HepG2 (cell line): ENCODE measurements at regions not wholly inside any gene's neighbourhood (a gene's known extent, or its start where the extent isn't known, plus 50 kb on each side); places are given as distances from the start of the nearest gene placed in this dataset.

Experiments used
- ATAC-seq: fragments of 200-7000 bp; cut with Tn5 transposase; 3 replicates; pipeline ENCODE4 v1.9.1; 2020; ENCODE audit warnings: mild to moderate bottlenecking, moderate library complexity
- BruUV-seq: library from RNA; stranded (reverse); fragments of 400-500 nt; replicated peaks from 2 replicates; lab custom pipeline; 2021; lab: Mats Ljungman, UMichigan
- CTCF ChIA-PET: fragments of 300-600 bp; formaldehyde crosslinking; extraction: SDS; loops from one replicate; lab custom pipeline; 2021; ENCODE audit warnings: low total read pairs, inconsistent platforms, low intra/inter-chr PET ratio; lab: Yijun Ruan, JAX
- POLR2A ChIA-PET: fragments of 350-600 bp; sonication (Branson Sonifier 250); formaldehyde crosslinking; loops from one replicate; lab custom pipeline; 2020; ENCODE audit warnings: antibody characterized with exemption, inconsistent platforms; lab: Yijun Ruan, JAX
- DNase-seq: peaks from one replicate; pipeline ENCODE4 v3.0.0-alpha.2; 2015; ENCODE audit warnings: low spot score
- FAIRE-seq: peaks from 3 replicates; lab custom pipeline; 2011; peaks lifted over from hg19 to GRCh38; lab: Jason Lieb, UNC
- H2AFZ ChIP-seq: one replicate; pipeline ENCODE4 v1.6.1; 2011; ENCODE audit warnings: low read length, inconsistent platforms
- H3K27ac ChIP-seq: fragments of 300-600 bp; 3 replicates; pipeline ENCODE4 v1.8.0; 2011; ENCODE audit warnings: mixed run types, mild to moderate bottlenecking, mixed read lengths, low read length, inconsistent platforms; ENCODE audit not compliant: insufficient read depth; ENCODE audit errors: extremely low read length
- H3K27me3 ChIP-seq, 2 experiments: fragments of 200-600 bp in 1 of 2; 2 replicates in 1 of 2; 3 replicates in 1 of 2; pipeline versions ENCODE4 v1.6.0 to v1.8.0; 2011; ENCODE audit warnings: low read length in 2 of 2, mild to moderate bottlenecking in 2 of 2, moderate library complexity in 2 of 2, inconsistent platforms in 1 of 2; ENCODE audit not compliant: insufficient read depth in 2 of 2, control insufficient read depth in 1 of 2
- H3K36me3 ChIP-seq, 2 experiments: fragments of 200-600 bp in 1 of 2; replicated peaks in 1 of 2; 2 replicates in 1 of 2; 3 replicates in 1 of 2; pipeline versions ENCODE4 v1.5.1 to v1.8.0; 2011; ENCODE audit warnings: low read length in 2 of 2, inconsistent platforms in 1 of 2; ENCODE audit not compliant: insufficient read depth in 2 of 2, control insufficient read depth in 1 of 2
- H3K4me1 ChIP-seq: 2 replicates; pipeline ENCODE4 v1.5.1; 2012; ENCODE audit warnings: low read length, inconsistent platforms; ENCODE audit not compliant: insufficient read depth
- H3K4me2 ChIP-seq: 2 replicates; pipeline ENCODE4 v1.6.0; 2011; ENCODE audit warnings: low read depth, low read length, inconsistent platforms
- H3K4me3 ChIP-seq, 3 experiments: fragments of 200-600 bp in 1 of 3; sonication (generic), shearing (Covaris generic) in 1 of 3; replicated peaks in 1 of 3; 2 replicates each; pipeline ENCODE4 v1.5.1; 2011 to 2016; ENCODE audit warnings: low read length in 3 of 3, inconsistent platforms in 2 of 3, low read depth in 2 of 3, mild to moderate bottlenecking in 2 of 3, control low read depth in 1 of 3, mixed read lengths in 1 of 3; ENCODE audit not compliant: insufficient read depth in 1 of 3
- H3K79me2 ChIP-seq: one replicate; pipeline ENCODE4 v1.6.1; 2011; ENCODE audit warnings: low read length, inconsistent platforms; ENCODE audit not compliant: insufficient read depth
- H3K9ac ChIP-seq: 2 replicates; pipeline ENCODE4 v1.6.0; 2011; ENCODE audit warnings: mild to moderate bottlenecking, low read depth, low read length, inconsistent platforms; ENCODE audit not compliant: insufficient read depth
- H3K9me3 ChIP-seq: 2 replicates; pipeline ENCODE4 v1.5.1; 2012; ENCODE audit warnings: mild to moderate bottlenecking, low read length
- H4K20me1 ChIP-seq: 2 replicates; pipeline ENCODE4 v1.6.0; 2011; ENCODE audit warnings: inconsistent platforms, mild to moderate bottlenecking, low read length, moderate library complexity; ENCODE audit not compliant: insufficient read depth
- BCL6 ChIP-seq: IDR thresholded peaks from 2 replicates; pipeline ENCODE4 v1.6.1; 2016; ENCODE audit warnings: missing genetic modification reagents, missing compliant biosample characterization
- CHD4 ChIP-seq: fragments of 200-600 bp; sonication (generic); IDR thresholded peaks from 2 replicates; pipeline ENCODE4 v1.7.0; 2017; ENCODE audit warnings: mild to moderate bottlenecking, low read length, borderline replicate concordance
- HDAC6 ChIP-seq: fragments of 200-600 bp; sonication (generic); IDR thresholded peaks from 2 replicates; pipeline ENCODE4 v1.7.0; 2017; ENCODE audit warnings: mild to moderate bottlenecking, antibody characterized with exemption, low read length, low read depth
- NFE2 ChIP-seq: sonication (generic); formaldehyde crosslinking; IDR thresholded peaks from 2 replicates; pipeline ENCODE4 v1.4.0; 2020; ENCODE audit warnings: missing genetic modification reagents
- NONO ChIP-seq, 2 experiments: fragments of 450-650 bp in 1 of 2; sonication (generic) in 1 of 2; formaldehyde crosslinking in 1 of 2; IDR thresholded peaks in 1 of 2; conservative IDR thresholded peaks in 1 of 2; 2 replicates each; pipeline versions ENCODE4 v1.6.1 to v1.8.0; 2017 to 2022; ENCODE audit warnings: mild to moderate bottlenecking in 1 of 2, missing genetic modification reagents in 1 of 2, moderate library complexity in 1 of 2
- RELA ChIP-seq: sonication (generic); formaldehyde crosslinking; IDR thresholded peaks from 2 replicates; pipeline ENCODE4 v1.4.0; 2020; ENCODE audit warnings: missing genetic modification reagents
- SUZ12 ChIP-seq: fragments of 150-350 bp; IDR thresholded peaks from 2 replicates; pipeline ENCODE4 v1.6.1; 2014; ENCODE audit warnings: low read depth, low read length
- ZNF24 ChIP-seq: fragments of 450-650 bp; IDR thresholded peaks from 2 replicates; pipeline ENCODE4 v1.6.1; 2017; ENCODE audit warnings: antibody characterized with exemption, mild to moderate bottlenecking
- ZNF335 ChIP-seq: sonication (generic); formaldehyde crosslinking; IDR thresholded peaks from 2 replicates; pipeline ENCODE4 v1.4.0; 2020; ENCODE audit warnings: missing genetic modification reagents
- ZNF501 ChIP-seq: sonication (generic); formaldehyde crosslinking; IDR thresholded peaks from 2 replicates; pipeline ENCODE4 v1.5.1; 2020; ENCODE audit warnings: mild to moderate bottlenecking, moderate library complexity, missing genetic modification reagents
- ZNF550 ChIP-seq: sonication (generic); formaldehyde crosslinking; IDR thresholded peaks from 2 replicates; pipeline ENCODE4 v1.4.0; 2020; ENCODE audit warnings: mild to moderate bottlenecking, missing genetic modification reagents, borderline replicate concordance
- ZNF605 ChIP-seq: sonication (generic); formaldehyde crosslinking; IDR thresholded peaks from 2 replicates; pipeline ENCODE4 v1.8.0; 2022; ENCODE audit warnings: mild to moderate bottlenecking, missing genetic modification reagents
- ZNF777 ChIP-seq: sonication (generic); formaldehyde crosslinking; IDR thresholded peaks from 2 replicates; pipeline ENCODE4 v1.4.0; 2020; ENCODE audit warnings: missing genetic modification reagents
- WGBS: methylation state at CpG from one replicate; pipeline ENCODE4 v1.1.6; 2017; ENCODE audit warnings: low lambda C conversion rate; 5-methylcytosine and 5-hydroxymethylcytosine counted together
- in situ Hi-C: cut with HindIII; loops from 2 replicates; pipeline ENCODE4 v1.10.0; 2017; ENCODE audit warnings: low pct_unique_long_range_greater_than_20kb; ENCODE audit not compliant: extremely low pct_ligation_motif_present
- intact Hi-C: fragments of 100-400 bp; cut with micrococcal nuclease; formaldehyde crosslinking; loops from one replicate; pipeline ENCODE4 v1.10.0; 2022; ENCODE audit not compliant: unreplicated experiment
- TF ChIP-seq, protein P1 (sequence below): sonication (generic); formaldehyde crosslinking; IDR thresholded peaks from 2 replicates; pipeline ENCODE4 v1.8.0; 2022; ENCODE audit warnings: missing genetic modification reagents, mild to moderate bottlenecking, borderline replicate concordance
- TF ChIP-seq, protein P2 (sequence below): sonication (generic); formaldehyde crosslinking; IDR thresholded peaks from 2 replicates; pipeline ENCODE4 v1.4.0; 2020; ENCODE audit warnings: low read depth, mild to moderate bottlenecking, missing genetic modification reagents
- TF ChIP-seq, protein P3 (sequence below): sonication (generic); formaldehyde crosslinking; IDR thresholded peaks from 2 replicates; pipeline ENCODE4 v1.4.0; 2020; ENCODE audit warnings: missing genetic modification reagents, borderline replicate concordance
- TF ChIP-seq, protein P4 (sequence below): sonication (generic); formaldehyde crosslinking; IDR thresholded peaks from 2 replicates; pipeline ENCODE4 v1.4.0; 2020; ENCODE audit warnings: mild to moderate bottlenecking, missing genetic modification reagents

DNA sequence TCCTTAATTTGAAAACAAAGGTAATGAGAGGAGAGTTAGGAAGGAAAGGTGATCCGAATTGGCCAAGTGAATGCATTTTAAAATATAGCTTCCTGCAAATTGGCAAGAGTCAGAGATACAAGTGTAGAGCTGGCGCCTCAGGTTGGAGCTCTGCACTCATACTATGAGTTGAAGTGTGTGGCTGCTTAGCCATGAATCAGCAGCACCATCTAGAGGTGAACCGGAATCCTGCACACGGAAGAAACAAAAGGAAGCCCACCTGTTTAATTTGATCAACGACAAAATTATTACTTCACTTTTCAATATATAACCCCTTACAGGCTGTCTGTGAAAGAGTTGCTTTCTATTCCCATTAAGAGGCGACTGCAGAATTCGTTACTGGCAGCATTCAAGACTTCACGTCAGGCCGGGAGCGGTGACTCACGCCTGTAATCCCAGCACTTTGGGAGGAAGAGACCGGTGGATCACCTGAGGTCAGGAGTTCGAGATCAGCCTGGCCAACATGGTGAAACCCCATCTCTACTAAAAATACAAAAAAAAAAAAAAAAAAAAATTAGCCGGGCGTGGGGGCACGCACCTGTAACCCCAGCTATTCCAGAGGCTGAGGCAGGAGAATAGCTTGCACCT is 1253.7 kb upstream of the CDH8 start (continued):
- no peak for TF ChIP-seq BCL6 (CRISPR knock-in tag)
- TF ChIP-seq ZNF24: 0 out of 2 replicates have a peak, but pooled peaks have one; percentile 33

DNA sequence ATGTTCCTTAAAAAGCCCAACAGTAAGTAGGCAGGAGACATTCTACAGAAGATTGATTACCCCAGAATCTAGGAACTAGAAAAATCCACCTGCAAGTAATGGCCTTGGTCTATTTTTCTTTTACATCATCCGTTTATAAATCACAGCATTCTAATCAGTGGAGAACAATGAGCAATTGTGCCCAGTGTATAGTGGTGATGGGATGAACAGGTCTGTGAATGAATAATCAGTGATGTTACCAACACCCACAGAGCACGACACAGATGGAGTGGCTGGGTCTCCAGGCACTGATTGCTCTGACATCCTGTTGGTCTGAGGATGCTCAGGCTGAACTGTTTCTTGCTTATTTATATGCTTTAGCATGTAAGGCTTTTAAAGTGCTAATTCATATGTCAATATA is 1251.2 kb upstream of the CDH8 start:
- no peak overlapping the region for H2AFZ ChIP-seq
- no peak overlapping the region for H3K4me2 ChIP-seq
- FAIRE-seq (no peak), ATAC-seq (no peak)
- intact Hi-C loops (no loop called here), in situ Hi-C loops (no loop called here)
- H3K27me3 ChIP-seq: no peaks in the 10 kb centered on the region
- H3K79me2 ChIP-seq: no peaks in the 10 kb centered on the region
- POLR2A ChIA-PET: no interaction called here
- no peak for TF ChIP-seq ZNF550 (CRISPR knock-in tag)
- TF ChIP-seq NONO (IDR thresholded peaks at IDR 0.05): no peak
- TF ChIP-seq NONO (CRISPR knock-in tag; conservative IDR thresholded peaks at IDR 0.05): no peak
- TF ChIP-seq ZNF335: no peak
- no peak for TF ChIP-seq CHD4
- no peak for TF ChIP-seq RELA (CRISPR knock-in tag)
- TF ChIP-seq, protein P1, sequence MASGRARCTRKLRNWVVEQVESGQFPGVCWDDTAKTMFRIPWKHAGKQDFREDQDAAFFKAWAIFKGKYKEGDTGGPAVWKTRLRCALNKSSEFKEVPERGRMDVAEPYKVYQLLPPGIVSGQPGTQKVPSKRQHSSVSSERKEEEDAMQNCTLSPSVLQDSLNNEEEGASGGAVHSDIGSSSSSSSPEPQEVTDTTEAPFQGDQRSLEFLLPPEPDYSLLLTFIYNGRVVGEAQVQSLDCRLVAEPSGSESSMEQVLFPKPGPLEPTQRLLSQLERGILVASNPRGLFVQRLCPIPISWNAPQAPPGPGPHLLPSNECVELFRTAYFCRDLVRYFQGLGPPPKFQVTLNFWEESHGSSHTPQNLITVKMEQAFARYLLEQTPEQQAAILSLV (CRISPR knock-in tag): no peak
- TF ChIP-seq ZNF777: no peak
- TF ChIP-seq ZNF501 (CRISPR knock-in tag): no peak
- TF ChIP-seq, protein P2, sequence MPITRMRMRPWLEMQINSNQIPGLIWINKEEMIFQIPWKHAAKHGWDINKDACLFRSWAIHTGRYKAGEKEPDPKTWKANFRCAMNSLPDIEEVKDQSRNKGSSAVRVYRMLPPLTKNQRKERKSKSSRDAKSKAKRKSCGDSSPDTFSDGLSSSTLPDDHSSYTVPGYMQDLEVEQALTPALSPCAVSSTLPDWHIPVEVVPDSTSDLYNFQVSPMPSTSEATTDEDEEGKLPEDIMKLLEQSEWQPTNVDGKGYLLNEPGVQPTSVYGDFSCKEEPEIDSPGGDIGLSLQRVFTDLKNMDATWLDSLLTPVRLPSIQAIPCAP: no peak
- TF ChIP-seq, protein P3, sequence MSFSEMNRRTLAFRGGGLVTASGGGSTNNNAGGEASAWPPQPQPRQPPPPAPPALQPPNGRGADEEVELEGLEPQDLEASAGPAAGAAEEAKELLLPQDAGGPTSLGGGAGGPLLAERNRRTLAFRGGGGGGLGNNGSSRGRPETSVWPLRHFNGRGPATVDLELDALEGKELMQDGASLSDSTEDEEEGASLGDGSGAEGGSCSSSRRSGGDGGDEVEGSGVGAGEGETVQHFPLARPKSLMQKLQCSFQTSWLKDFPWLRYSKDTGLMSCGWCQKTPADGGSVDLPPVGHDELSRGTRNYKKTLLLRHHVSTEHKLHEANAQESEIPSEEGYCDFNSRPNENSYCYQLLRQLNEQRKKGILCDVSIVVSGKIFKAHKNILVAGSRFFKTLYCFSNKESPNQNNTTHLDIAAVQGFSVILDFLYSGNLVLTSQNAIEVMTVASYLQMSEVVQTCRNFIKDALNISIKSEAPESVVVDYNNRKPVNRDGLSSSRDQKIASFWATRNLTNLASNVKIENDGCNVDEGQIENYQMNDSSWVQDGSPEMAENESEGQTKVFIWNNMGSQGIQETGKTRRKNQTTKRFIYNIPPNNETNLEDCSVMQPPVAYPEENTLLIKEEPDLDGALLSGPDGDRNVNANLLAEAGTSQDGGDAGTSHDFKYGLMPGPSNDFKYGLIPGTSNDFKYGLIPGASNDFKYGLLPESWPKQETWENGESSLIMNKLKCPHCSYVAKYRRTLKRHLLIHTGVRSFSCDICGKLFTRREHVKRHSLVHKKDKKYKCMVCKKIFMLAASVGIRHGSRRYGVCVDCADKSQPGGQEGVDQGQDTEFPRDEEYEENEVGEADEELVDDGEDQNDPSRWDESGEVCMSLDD (CRISPR knock-in tag): no peak
- TF ChIP-seq, protein P4, sequence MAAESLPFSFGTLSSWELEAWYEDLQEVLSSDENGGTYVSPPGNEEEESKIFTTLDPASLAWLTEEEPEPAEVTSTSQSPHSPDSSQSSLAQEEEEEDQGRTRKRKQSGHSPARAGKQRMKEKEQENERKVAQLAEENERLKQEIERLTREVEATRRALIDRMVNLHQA (CRISPR knock-in tag): no peak
- TF ChIP-seq SUZ12: no peak
- no peak for TF ChIP-seq HDAC6
- no peak for TF ChIP-seq ZNF605 (CRISPR knock-in tag)
- TF ChIP-seq NFE2 (CRISPR knock-in tag): no peak
- TF ChIP-seq, all 625 proteins: peak for 0
- Histone ChIP-seq H3K4me3 (no peak overlapping the region), H3K4me1 (no peaks in the 10 kb centered on the region), H3K36me3 (no peaks in the 10 kb centered on the region), H3K9me3 (no peaks in the 10 kb centered on the region), H3K27ac (no peak overlapping the region), H3K9ac (no peak overlapping the region), H4K20me1 (no peaks in the 10 kb centered on the region)
- CTCF ChIA-PET: no interaction called here
- BruUV-seq: no TSS peak
- DNase-seq: no peak
- WGBS: 0% methylated on average over 2 of the region's 2 CpGs
